T47D (cell line): ENCODE measurements at regions not wholly inside any gene's neighbourhood (a gene's known extent, or its start where the extent isn't known, plus 50 kb on each side); places are given as distances from the start of the nearest gene placed in this dataset.
"Not testable (repeated sequence)": the region's sequence is repeated elsewhere in the genome, so short reads cannot be mapped to it uniquely, and the experiment has no call there.

Experiments
- DNase-seq, 2 experiments: peaks; one replicate each; pipeline versions ENCODE4 v3.0.0 to v3.0.0-alpha.2; 2011 to 2012; ENCODE audit warnings: low read depth in 1 of 2, low spot score in 1 of 2
- JUND ChIP-seq: IDR thresholded peaks from 2 replicates; pipeline ENCODE4 v1.6.1; 2012; ENCODE audit warnings: low read depth
- in situ Hi-C: cut with HindIII; loops from 2 replicates; pipeline ENCODE4 v1.10.0; 2016; ENCODE audit warnings: low sequenced_read_pairs, low pct_unique_long_range_greater_than_20kb

DNA sequence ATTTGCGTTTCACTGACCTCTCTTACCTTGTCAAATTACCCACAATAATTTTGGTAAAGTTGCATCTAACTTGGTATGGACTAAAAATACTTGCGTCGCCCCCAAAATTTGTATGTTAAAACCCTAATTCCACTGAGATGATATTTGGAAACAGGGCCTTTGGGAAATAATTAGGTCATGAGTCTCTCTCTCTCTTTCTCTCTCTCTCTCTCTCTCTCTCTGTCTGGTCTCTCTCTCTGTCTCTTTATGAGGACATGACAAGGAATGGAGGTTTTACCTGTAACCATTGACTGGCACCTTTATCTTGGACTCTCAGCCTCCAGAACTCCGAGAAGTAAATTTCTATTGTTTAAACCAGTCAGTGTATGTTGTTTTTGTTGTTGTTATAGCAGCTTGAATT is 111.5 kb upstream of the BDP1 start:
- in situ Hi-C loops, DNase-seq: not testable (repeated sequence)

- DNase-seq = not testable (repeated sequence)
Measured at GRCh38 chr5:71372601-71373000, 82.8 kb upstream of the BDP1 start.

DNA sequence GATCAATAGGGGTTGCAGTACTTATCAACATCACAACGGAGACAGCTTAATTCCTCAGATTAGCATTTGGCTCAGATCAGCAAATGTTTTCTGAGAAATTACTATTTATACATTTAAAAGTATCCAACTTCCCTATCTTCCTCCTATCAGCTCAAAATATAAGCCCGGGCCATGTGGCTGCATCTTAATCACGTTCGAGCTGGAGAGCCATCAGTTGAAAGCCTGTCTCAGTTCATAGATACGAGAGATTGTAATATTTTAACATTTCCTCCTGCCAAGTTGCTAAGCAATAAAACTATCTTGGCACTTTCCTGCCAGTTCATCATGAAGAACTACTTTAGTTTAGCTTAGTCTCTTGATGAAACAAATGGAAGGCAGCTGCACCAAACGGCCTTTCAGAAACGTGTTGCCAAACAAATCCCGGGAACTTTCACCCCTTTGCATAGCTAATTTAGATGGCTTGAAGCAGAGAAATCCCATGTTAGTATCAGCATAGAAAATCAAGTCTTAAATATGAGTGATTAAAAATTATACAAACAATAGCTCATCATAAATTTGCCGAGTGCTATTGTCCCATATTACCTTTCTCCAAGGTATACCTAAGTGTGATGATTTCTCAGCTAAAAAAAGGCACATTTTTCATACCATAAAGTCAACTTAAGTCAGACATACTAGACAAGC is 82.3 kb upstream of the BDP1 start:
- DNase-seq, in situ Hi-C loops: not testable (repeated sequence)

More at GRCh38 chr5:71372601-71373000, 82.8 kb upstream of the BDP1 start:
- in situ Hi-C loops = not testable (repeated sequence)

DNA sequence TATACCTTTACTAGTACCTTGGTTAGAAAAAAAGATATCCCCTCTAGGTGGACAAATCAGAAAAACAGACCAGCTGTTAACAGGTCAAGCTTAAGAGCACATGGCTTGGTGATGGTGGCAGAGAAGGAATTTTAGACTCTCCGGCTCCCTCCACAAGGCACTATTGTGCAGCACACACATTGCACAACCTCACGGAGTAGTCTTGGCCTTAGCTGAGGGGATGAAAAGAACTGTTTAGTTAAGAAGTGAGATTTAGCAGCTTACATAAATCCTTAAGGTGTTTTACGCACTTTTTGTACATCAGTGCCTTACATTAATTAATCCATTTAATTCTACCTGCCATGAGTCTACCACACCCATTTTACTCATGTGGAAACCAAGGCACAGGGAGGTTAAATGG is 71.2 kb upstream of the BDP1 start:
- DNase-seq, in situ Hi-C loops: not testable (repeated sequence)

DNA sequence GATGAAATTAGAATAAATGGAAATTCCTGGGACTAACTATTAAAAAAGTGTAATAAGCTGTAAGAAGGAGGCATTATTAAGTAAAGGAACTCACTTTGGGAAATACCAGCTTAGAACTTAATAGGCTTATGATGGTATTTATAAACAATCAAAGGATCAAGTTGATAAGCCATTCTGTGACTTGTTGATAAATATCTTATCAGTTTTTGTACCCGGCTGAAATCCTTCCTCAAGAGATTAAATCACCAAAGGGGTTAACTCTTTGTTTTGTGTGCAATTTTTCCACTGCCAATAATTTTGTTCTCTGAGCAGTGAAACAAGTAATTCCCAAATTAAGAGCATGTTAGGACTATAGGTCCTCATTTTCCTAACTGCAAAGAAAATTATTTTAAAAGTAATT is 70.7 kb upstream of the BDP1 start:
- no peak for DNase-seq
- in situ Hi-C loops = no loop called here
- TF ChIP-seq JUND = no peak

GRCh38 chr5:71385208-71385607 is 70.2 kb upstream of the BDP1 start:
- DNase-seq, in situ Hi-C loops: not testable (repeated sequence)

DNA sequence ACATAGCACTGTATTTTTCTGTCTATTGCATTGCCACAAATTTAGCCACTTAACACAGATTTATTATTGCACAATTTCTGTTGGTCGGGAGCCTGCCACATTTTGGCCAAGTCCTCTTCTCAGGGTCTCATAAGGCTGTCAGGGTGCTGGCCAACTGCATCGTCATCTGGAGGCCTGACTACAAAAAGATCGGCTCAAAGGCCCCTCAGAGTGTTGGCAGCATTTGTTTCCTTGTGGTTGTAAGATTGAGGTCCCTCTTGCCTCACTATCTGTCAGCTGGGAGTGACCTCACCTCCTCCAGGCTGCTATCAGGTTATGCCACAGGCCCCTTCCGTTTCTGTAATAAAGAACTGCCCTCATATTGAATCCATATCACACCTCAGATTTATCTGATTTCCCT is 67.3 kb upstream of the BDP1 start:
- in situ Hi-C loops, DNase-seq: not testable (repeated sequence)

- peak in 1 of 2 experiments; percentile 5 for DNase-seq
- in situ Hi-C loops = not testable (repeated sequence)
Measured at GRCh38 chr5:71398400-71398799, 57.1 kb upstream of the BDP1 start.

DNA sequence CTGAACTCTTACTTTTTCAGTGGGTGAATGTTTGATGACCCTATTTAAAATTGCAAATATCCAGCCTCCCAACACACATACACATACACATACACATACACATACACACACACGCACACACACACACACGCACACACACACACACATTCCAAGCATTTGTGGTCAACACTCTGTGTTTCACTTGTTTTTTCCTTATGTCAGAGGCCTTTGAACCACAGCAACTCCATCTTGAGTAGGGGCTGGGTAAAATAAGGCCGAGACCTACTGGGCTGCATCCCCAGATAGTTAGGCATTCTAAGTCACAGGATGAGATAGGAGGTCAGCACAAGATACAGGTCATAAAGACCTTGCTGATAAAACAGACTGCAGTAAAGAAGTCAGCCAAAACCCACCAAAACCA is 56.6 kb upstream of the BDP1 start:
- DNase-seq, in situ Hi-C loops: not testable (repeated sequence)

- in situ Hi-C loops, DNase-seq: not testable (repeated sequence)
Measured at GRCh38 chr5:71399443-71399842, 56.0 kb upstream of the BDP1 start.

GRCh38 chr5:71400626-71401025 is 54.8 kb upstream of the BDP1 start:
- in situ Hi-C loops, DNase-seq: not testable (repeated sequence)

DNA sequence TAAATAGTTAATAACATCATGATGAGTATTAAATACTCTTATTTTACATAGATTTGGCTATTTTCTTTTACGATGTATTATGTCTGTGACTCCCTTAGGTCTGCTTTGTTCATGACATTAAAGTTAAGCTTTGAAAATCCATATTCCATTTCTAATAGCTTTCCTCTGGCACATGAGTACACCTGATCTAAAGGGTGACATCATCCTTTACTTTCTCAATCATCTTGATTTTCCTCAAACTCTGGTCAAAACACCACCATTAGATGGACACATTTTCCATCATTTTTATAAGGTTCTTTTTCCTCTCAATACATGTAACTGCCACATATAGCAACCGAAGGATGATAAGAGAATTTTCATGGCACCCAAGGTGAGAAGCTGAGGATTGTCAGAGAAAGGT is 54.3 kb upstream of the BDP1 start:
- not testable (repeated sequence) for DNase-seq

DNA sequence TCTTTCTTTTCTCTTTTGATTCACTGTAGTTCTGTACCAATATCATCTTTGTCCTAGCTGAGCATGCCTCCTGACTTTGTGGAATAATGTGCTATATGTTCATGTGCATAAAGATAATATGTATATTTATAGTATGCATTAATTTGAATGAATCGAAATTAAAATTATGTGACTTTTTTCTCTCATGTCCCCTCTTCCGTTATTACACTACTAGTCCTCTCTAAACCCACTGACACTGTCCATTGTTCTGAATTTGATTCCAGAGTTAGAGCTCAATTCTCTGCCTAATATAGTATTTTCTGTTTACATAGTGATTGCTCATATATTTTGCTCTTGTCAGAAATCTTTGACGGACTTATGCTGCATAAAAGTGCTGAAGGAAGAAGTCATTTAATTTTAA is 53.9 kb upstream of the BDP1 start:
- in situ Hi-C loops, DNase-seq: not testable (repeated sequence)

More for the DNA sequence above, 54.3 kb upstream of the BDP1 start:
- in situ Hi-C loops = not testable (repeated sequence)

DNA sequence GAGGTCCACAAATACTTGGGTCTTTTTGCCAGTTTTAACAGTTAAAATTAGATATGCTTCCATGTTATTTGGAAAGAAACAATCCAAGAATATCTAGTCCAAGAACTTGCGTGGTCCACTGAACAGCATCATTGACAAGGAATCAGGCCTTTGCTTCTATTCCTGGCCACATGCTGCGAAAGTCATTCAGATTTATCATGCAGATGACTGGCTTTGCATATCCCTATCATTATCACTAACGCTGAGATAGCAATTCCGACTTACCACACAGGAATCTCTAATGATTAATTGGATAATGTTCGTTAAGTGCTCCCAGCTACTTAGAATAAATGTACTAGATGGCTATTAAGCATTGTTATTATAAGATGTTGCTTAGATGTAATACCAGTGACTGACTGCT is 51.0 kb upstream of the BDP1 start:
- DNase-seq, in situ Hi-C loops: not testable (repeated sequence)

DNA sequence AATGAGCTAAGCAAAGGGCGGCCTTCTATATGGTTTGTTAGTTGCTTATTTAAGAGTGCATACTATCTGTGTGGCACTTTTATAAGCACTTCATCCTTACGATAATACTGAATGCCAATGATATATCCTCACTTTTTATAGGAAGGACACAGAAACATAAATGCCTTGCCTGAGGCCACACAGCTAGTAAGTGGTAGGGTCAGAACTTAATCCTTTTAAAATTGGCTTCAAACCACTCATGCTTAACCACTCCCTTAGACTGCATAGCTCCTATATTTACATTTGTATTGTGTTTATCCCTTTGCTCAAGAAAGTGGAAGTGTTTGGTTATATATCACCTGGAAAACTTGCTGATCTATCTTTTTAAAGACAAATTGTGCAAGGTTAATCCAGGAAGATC is 50.5 kb upstream of the BDP1 start:
- DNase-seq, in situ Hi-C loops: not testable (repeated sequence)
